ENCODE measurements at regions not wholly inside any gene's neighbourhood (a gene's known extent, or its start where the extent isn't known, plus 50 kb on each side); places are given as distances from the start of the nearest gene placed in this dataset.
"Not testable (repeated sequence)": the region's sequence is repeated elsewhere in the genome, so short reads cannot be mapped to it uniquely, and the experiment has no call there.

GRCh38 chr16:17748044-17748719 is 277.4 kb upstream of the XYLT1 start:
- Mint-ChIP-seq H3K27me3 (peaks cover 4% of the 10 kb centered on the region), H3K27ac (no peak overlapping the region), H3K4me3 (no peak overlapping the region), H3K4me1 (no peaks in the 10 kb centered on the region), H3K36me3 (no peaks in the 10 kb centered on the region), H3K9me3 (peaks cover 0 to 5% (median 3%) of the 10 kb centered on the region in 7 donors)
- H3K27me3 ChIP-seq (ENCODE audit: control insufficient read depth, insufficient read depth, low read length): no peaks in the 10 kb centered on the region
- no peak for DNase-seq
- H3K27ac ChIP-seq (ENCODE audit: insufficient read depth, low read length, poor library complexity, severe bottlenecking): no peak overlapping the region
- no peaks in the 10 kb centered on the region for H3K36me3 ChIP-seq (ENCODE audit: control insufficient read depth, insufficient read depth, low read length)
- no peak for ATAC-seq (ENCODE audit: low read depth in 2 of 2)
- no peak overlapping the region for H3K4me3 ChIP-seq (ENCODE audit: low read depth, low read length)
- H3K4me1 ChIP-seq (ENCODE audit: control insufficient read depth, insufficient read depth, low read length, poor library complexity, severe bottlenecking): no peaks in the 10 kb centered on the region
- H3K9me3 ChIP-seq (ENCODE audit: control insufficient read depth in 2 of 2, low read length in 2 of 2): peaks cover 0 to 2% of the 10 kb centered on the region in 2 experiments

DNA sequence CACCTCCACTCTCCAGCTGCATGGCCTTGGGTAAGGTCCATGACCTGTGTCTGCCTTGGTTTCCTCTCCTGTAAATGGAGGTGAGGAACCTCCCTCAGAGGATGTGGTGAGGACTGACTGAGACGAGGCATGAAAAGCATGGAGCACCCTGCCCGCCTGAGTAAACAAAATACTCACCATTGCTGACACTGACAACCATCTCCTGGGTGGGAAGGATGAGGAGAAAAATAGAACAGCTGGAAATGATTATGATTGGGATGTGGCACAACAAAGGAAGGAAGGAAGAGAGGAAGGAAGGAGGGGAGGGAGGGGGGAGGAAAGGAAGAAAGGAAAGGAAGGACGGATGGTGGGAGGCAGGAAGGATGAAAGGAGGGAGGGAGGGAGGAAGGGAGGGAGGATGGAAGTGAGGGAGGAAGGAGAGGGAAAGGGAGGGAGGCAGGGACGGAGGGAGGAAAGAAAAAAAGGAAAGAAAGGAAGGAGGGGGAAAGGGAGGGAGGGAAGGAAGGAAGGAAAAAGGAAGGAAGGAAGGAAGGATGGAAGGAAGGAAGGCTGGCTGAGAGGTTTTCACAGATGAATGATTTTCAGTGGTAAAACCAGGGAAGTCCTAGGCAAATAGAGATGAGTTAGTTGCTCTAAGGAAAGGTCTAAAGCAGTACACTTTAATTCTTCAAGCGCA is 276.5 kb upstream of the XYLT1 start:
- H3K4me3 Mint-ChIP-seq: no peak overlapping the region
- H3K4me3 ChIP-seq (ENCODE audit: low read depth, low read length): no peak overlapping the region
- no peak overlapping the region for H3K27ac Mint-ChIP-seq
- peaks cover 0 to 5% (median 3%) of the 10 kb centered on the region in 7 donors for H3K9me3 Mint-ChIP-seq
- DNase-seq: no peak
- no peaks in the 10 kb centered on the region for H3K36me3 ChIP-seq (ENCODE audit: control insufficient read depth, insufficient read depth, low read length)
- peaks cover 0 to 2% of the 10 kb centered on the region in 2 experiments for H3K9me3 ChIP-seq (ENCODE audit: control insufficient read depth in 2 of 2, low read length in 2 of 2)
- no peak overlapping the region for H3K27ac ChIP-seq (ENCODE audit: insufficient read depth, low read length, poor library complexity, severe bottlenecking)
- H3K27me3 ChIP-seq (ENCODE audit: control insufficient read depth, insufficient read depth, low read length): no peaks in the 10 kb centered on the region
- H3K4me1 Mint-ChIP-seq: no peaks in the 10 kb centered on the region
- ATAC-seq (ENCODE audit: low read depth in 2 of 2): no peak
- H3K27me3 Mint-ChIP-seq: peaks cover 4% of the 10 kb centered on the region
- no peaks in the 10 kb centered on the region for H3K4me1 ChIP-seq (ENCODE audit: control insufficient read depth, insufficient read depth, low read length, poor library complexity, severe bottlenecking)
- H3K36me3 Mint-ChIP-seq: no peaks in the 10 kb centered on the region

DNA sequence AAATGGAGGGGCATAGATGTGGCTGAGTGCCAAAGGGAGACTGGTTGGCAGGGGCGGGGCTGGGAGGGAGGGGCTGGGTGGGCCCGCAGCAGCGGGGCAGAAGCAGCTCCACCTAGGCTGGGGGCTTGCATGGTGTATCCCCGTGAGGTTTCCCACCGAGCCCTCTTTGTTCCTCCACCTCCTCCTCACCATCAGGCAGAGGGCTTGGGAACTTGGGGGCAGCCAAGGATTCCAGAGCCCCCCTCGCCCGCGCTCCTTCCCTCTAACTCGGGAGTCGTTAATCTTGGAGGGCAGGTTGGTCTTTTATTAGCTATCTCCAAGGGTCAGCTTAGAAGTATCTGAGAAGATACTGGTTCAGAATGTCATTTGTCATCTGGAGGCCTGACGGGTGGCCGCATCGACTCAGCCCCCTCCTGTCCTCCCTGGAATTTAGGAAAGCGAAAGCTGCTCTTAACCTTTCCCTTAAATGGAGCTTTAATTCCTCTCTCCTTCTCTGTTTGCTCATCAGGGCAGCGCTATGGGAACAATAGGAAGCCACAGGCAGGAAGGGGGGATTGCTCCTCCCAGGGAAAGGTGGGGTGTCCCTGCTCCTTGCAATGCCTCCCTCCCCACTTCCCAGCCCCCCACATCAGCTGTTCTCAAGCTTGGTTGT is 274.3 kb upstream of the XYLT1 start:
- Histone ChIP-seq H3K27ac (ENCODE audit: insufficient read depth, low read length, poor library complexity, severe bottlenecking) (no peak overlapping the region), H3K4me1 (ENCODE audit: control insufficient read depth, insufficient read depth, low read length, poor library complexity, severe bottlenecking) (no peaks in the 10 kb centered on the region), H3K27me3 (ENCODE audit: control insufficient read depth, insufficient read depth, low read length) (no peaks in the 10 kb centered on the region), H3K36me3 (ENCODE audit: control insufficient read depth, insufficient read depth, low read length) (no peaks in the 10 kb centered on the region), H3K9me3 (ENCODE audit: control insufficient read depth in 2 of 2, low read length in 2 of 2) (peaks cover 0 to 2% of the 10 kb centered on the region in 2 experiments), H3K4me3 (ENCODE audit: low read depth, low read length) (no peak overlapping the region)
- Mint-ChIP-seq H3K27ac (no peak overlapping the region), H3K9me3 (peaks cover 0 to 5% (median 4%) of the 10 kb centered on the region in 7 donors), H3K27me3 (peaks cover 4% of the 10 kb centered on the region), H3K36me3 (no peaks in the 10 kb centered on the region), H3K4me1 (no peaks in the 10 kb centered on the region), H3K4me3 (no peak overlapping the region)
- ATAC-seq (ENCODE audit: low read depth in 2 of 2): no peak
- no peak for DNase-seq

DNA sequence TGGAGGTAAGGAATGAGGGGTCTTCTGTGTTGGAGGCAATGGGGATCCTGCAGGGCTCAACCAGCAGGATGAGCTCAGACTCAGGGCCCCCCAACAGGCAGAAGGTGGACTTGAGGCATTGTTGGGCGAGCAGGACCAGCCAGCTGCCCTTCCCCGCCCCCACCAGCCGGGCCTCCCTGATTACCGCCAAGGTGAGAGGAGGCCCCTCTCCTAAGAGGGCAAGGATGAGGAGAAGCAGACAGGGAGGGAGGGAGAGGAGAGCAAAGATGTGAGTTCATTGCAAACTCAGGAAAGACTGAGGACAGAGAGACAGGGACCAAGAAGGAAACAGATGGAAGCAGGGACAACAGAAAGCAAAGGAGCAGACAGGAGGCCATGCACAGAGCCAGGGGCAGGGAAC is 272.8 kb upstream of the XYLT1 start:
- Histone ChIP-seq H3K9me3 (ENCODE audit: control insufficient read depth in 2 of 2, low read length in 2 of 2) (no peaks in the 10 kb centered on the region), H3K36me3 (ENCODE audit: control insufficient read depth, insufficient read depth, low read length) (no peaks in the 10 kb centered on the region), H3K27ac (ENCODE audit: insufficient read depth, low read length, poor library complexity, severe bottlenecking) (no peak overlapping the region), H3K27me3 (ENCODE audit: control insufficient read depth, insufficient read depth, low read length) (no peaks in the 10 kb centered on the region), H3K4me3 (ENCODE audit: low read depth, low read length) (no peak overlapping the region), H3K4me1 (ENCODE audit: control insufficient read depth, insufficient read depth, low read length, poor library complexity, severe bottlenecking) (no peaks in the 10 kb centered on the region)
- Mint-ChIP-seq H3K9me3 (peaks cover 0 to 6% (median 0%) of the 10 kb centered on the region in 7 donors), H3K4me1 (no peaks in the 10 kb centered on the region), H3K4me3 (no peak overlapping the region), H3K36me3 (no peaks in the 10 kb centered on the region), H3K27me3 (peaks cover 4% of the 10 kb centered on the region), H3K27ac (no peak overlapping the region)
- ATAC-seq (ENCODE audit: low read depth in 2 of 2) (no peak), DNase-seq (no peak)

DNA sequence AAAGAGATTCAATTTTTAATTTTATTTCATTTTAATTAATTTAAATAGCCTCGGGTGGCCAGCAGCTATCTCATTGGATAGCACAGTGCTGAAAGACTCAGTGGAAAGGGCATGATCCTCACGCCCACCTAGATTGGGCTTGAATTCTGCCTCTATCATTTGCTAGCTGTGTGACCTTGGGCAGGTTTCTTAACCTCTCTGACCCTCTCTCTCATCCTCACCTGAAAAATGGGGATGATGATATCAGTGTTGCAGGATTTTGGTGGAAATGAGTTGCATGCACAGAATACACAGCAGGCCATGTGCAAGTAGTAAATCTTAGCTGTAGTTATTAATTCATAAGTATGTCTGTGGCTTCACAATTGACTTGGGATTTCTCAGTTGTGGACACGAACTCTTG is 272.4 kb upstream of the XYLT1 start:
- Histone ChIP-seq H3K27ac (ENCODE audit: insufficient read depth, low read length, poor library complexity, severe bottlenecking) (no peak overlapping the region), H3K36me3 (ENCODE audit: control insufficient read depth, insufficient read depth, low read length) (no peaks in the 10 kb centered on the region), H3K4me3 (ENCODE audit: low read depth, low read length) (no peak overlapping the region), H3K27me3 (ENCODE audit: control insufficient read depth, insufficient read depth, low read length) (no peaks in the 10 kb centered on the region), H3K9me3 (ENCODE audit: control insufficient read depth in 2 of 2, low read length in 2 of 2) (no peaks in the 10 kb centered on the region), H3K4me1 (ENCODE audit: control insufficient read depth, insufficient read depth, low read length, poor library complexity, severe bottlenecking) (no peaks in the 10 kb centered on the region)
- no peak overlapping the region for H3K27ac Mint-ChIP-seq
- DNase-seq (no peak), ATAC-seq (ENCODE audit: low read depth in 2 of 2) (no peak)
- H3K36me3 Mint-ChIP-seq: no peaks in the 10 kb centered on the region
- H3K27me3 Mint-ChIP-seq: peaks cover 4% of the 10 kb centered on the region
- H3K4me3 Mint-ChIP-seq: no peak overlapping the region
- peaks cover 0 to 6% (median 0%) of the 10 kb centered on the region in 7 donors for H3K9me3 Mint-ChIP-seq
- no peaks in the 10 kb centered on the region for H3K4me1 Mint-ChIP-seq

GRCh38 chr16:17735099-17735498 is 264.3 kb upstream of the XYLT1 start:
- not testable (repeated sequence) for H3K27ac Mint-ChIP-seq; DNase-seq; H3K36me3 ChIP-seq (ENCODE audit: control insufficient read depth, insufficient read depth, low read length); H3K27me3 Mint-ChIP-seq; H3K4me1 ChIP-seq (ENCODE audit: control insufficient read depth, insufficient read depth, low read length, poor library complexity, severe bottlenecking); H3K4me3 Mint-ChIP-seq; ATAC-seq (ENCODE audit: low read depth in 2 of 2); H3K9me3 ChIP-seq (ENCODE audit: control insufficient read depth in 2 of 2, low read length in 2 of 2); H3K27me3 ChIP-seq (ENCODE audit: control insufficient read depth, insufficient read depth, low read length); H3K4me1 Mint-ChIP-seq; H3K27ac ChIP-seq (ENCODE audit: insufficient read depth, low read length, poor library complexity, severe bottlenecking); H3K4me3 ChIP-seq (ENCODE audit: low read depth, low read length); H3K36me3 Mint-ChIP-seq
- peaks cover 1 to 11% (median 4%) of the 10 kb centered on the region in 7 donors for H3K9me3 Mint-ChIP-seq

DNA sequence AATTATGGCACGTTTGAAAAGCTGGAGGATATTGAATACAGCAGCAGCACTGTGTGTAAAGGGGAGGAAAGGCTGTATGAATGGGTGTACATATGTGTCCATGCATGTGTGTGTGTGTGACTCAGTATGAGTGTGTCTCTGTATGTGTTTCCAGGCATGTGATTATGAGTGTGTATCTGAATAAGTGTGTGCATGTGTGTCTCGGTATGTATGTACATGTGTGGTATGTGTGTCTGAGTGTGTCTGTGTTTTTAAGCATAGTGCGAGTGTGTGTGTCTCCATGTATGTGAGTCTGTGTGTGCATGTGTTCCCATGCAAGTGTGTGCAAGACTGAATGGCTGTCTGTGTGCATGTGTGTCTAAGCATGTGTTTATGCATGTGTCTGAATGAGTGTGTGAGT is 259.1 kb upstream of the XYLT1 start:
- H3K36me3 ChIP-seq (ENCODE audit: control insufficient read depth, insufficient read depth, low read length): no peaks in the 10 kb centered on the region
- H3K9me3 ChIP-seq (ENCODE audit: control insufficient read depth in 2 of 2, low read length in 2 of 2): no peaks in the 10 kb centered on the region
- no peaks in the 10 kb centered on the region for H3K4me1 Mint-ChIP-seq
- no peak overlapping the region for H3K27ac Mint-ChIP-seq
- no peak overlapping the region for H3K4me3 Mint-ChIP-seq
- peaks cover 2 to 11% (median 5%) of the 10 kb centered on the region in 7 donors for H3K9me3 Mint-ChIP-seq
- no peak for ATAC-seq (ENCODE audit: low read depth in 2 of 2)
- no peaks in the 10 kb centered on the region for H3K27me3 ChIP-seq (ENCODE audit: control insufficient read depth, insufficient read depth, low read length)
- H3K27ac ChIP-seq (ENCODE audit: insufficient read depth, low read length, poor library complexity, severe bottlenecking): no peak overlapping the region
- DNase-seq: no peak
- H3K27me3 Mint-ChIP-seq: peaks cover 5% of the 10 kb centered on the region
- H3K4me3 ChIP-seq (ENCODE audit: low read depth, low read length): no peak overlapping the region
- no peaks in the 10 kb centered on the region for H3K36me3 Mint-ChIP-seq
- no peaks in the 10 kb centered on the region for H3K4me1 ChIP-seq (ENCODE audit: control insufficient read depth, insufficient read depth, low read length, poor library complexity, severe bottlenecking)
